ENCODE measurements at regions not wholly inside any gene's neighbourhood (a gene's known extent, or its start where the extent isn't known, plus 50 kb on each side); places are given as distances from the start of the nearest gene placed in this dataset.

GRCh38 chr1:219123036-219123435 is 50.6 kb upstream of the LYPLAL1 start:
- peak in 3 of 58 donors; percentile 1 to 9 (median 1) for DNase-seq

Measured in anterior cingulate cortex (tissue), 58 donors.